ENCODE measurements at regions not wholly inside any gene's neighbourhood (a gene's known extent, or its start where the extent isn't known, plus 50 kb on each side); places are given as distances from the start of the nearest gene placed in this dataset.

- no peak for DNase-seq
Measured at GRCh38 chr4:55754754-55755350, 64.7 kb upstream of the EXOC1L start.

DNA sequence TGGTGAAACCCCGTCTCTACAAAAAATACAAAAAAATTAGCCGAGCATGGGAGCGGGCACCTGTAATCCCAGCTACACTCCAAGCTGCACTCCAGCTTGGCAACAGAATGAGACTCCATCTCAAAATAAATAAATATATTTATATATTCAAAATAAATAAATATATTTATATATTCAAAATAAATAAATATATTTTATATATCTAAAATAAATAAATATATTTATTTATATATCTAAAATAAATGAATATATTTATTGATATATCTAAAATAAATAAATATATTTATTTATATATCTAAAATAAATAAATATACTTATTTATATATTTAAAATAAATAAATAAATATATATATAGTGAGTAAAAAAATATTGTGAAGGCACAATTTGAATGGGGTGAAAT, 63.4 kb upstream of the EXOC1L start:
- no peak for DNase-seq

DNA sequence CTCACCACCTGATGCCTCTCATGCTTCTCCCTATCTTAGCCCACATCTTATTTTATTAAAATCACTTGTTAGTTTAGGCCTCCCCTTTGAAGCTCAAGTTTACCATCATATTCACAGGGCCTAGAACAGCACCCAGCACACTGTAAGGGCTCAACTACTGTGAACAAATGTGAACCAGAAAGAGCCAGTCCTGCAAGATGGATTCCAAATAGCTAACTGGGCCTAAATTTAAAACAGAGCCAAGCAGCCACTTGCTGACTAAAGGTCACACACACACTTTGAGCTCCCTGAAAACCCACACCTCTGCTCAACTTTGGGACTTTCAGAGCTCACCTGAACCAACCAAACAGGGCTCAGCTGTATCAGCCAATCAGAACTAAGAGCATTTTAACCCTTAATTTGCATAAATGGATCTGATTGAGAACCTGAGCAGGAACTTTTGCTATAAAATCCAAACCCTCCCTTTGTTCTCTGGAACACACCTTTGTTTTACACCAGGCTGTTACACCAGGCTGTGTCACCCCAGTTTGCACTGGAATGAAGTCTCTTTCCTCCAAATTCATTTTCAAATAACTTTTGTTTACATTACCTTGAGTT, 62.1 kb upstream of the EXOC1L start:
- DNase-seq: no peak

DNA sequence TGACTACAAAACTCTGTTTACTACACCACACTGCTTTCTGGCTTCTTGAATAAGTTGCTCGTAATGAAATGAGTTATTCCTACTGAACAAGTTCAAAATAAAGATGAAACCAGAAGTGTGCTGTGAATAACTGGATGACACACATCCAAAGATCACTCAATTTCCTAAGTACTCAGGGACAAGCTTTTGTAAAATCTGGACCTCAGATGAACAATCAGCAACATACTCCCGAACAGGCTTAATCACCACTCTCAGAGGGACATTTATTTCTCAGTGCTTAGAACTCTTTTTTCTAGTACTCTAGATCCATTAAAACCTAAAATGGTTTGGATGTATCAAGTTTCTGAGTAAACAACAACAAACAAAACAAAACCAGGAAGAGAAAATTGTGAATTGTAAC, 61.5 kb upstream of the EXOC1L start:
- DNase-seq: no peak

DNA sequence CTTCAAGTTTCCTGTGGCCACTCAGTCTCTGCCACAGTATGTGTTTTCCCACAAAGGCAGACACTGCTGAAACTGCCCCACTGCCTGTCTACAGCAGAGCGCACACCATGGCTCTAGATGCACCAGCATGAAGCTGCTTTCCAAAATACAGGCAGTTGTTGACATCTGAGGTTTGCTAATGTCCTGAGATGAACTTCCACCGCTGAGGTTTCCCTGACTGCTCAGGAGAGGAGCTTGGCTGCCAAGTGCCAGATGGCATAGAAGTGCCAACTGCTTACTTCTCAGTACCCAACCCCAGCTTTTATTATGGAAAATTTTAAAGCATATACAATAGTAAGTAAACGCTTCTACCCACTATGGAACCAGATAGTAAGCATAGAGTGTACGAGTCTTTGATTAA, 61.0 kb upstream of the EXOC1L start:
- DNase-seq: no peak

- no peak for DNase-seq
Measured at GRCh38 chr4:55762819-55763218, 56.8 kb upstream of the EXOC1L start.

- no peak for DNase-seq
Measured at GRCh38 chr4:55763996-55764395, 55.6 kb upstream of the EXOC1L start.

- no peak for DNase-seq
Measured at GRCh38 chr4:55765070-55765469, 54.5 kb upstream of the EXOC1L start.

GRCh38 chr4:55768291-55768690, 51.3 kb upstream of the EXOC1L start:
- DNase-seq: no peak

Measured in inflammatory macrophage treated with lipopolysaccharide for 4 hours (primary cell).